NOMO-1 (cell line): ENCODE measurements at regions not wholly inside any gene's neighbourhood (a gene's known extent, or its start where the extent isn't known, plus 50 kb on each side); places are given as distances from the start of the nearest gene placed in this dataset.
A peak's percentile ranks its signal among the peaks of the same experiment; 100 is the strongest.
"Not testable (repeated sequence)": the region's sequence is repeated elsewhere in the genome, so short reads cannot be mapped to it uniquely, and the experiment has no call there.

Source experiments
- DNase-seq, 2 experiments: peaks; one replicate each; lab custom pipeline; 2025; ENCODE audit not compliant: unreplicated experiment in 2 of 2; lab: John Stamatoyannopoulos, UW

- DNase-seq = no peak
Observed at GRCh38 chr4:166153548-166153947, 280.5 kb downstream of the TLL1 start.

- DNase-seq = no peak
Observed at GRCh38 chr4:166162327-166162726, 289.3 kb downstream of the TLL1 start.

GRCh38 chr4:166165829-166166420 is 292.9 kb downstream of the TLL1 start:
- peak; percentile 20 to 61 for DNase-seq

GRCh38 chr4:166169111-166169510 is 296.1 kb downstream of the TLL1 start:
- peak in 1 of 2 experiments; percentile 10 for DNase-seq

- DNase-seq = no peak
Observed at GRCh38 chr4:166172619-166173018, 299.6 kb downstream of the TLL1 start.

GRCh38 chr4:166174717-166175490 is 301.9 kb downstream of the TLL1 start:
- DNase-seq = no peak

- no peak for DNase-seq
Observed at GRCh38 chr4:166182145-166182544, 309.1 kb downstream of the TLL1 start.

GRCh38 chr4:166195101-166195500 is 322.1 kb downstream of the TLL1 start:
- no peak for DNase-seq

GRCh38 chr4:166197166-166197565 is 324.1 kb downstream of the TLL1 start:
- no peak for DNase-seq

- DNase-seq = no peak
Observed at GRCh38 chr4:166198041-166198440, 325.0 kb downstream of the TLL1 start.

- no peak for DNase-seq
Observed at GRCh38 chr4:166198516-166199310, 325.7 kb downstream of the TLL1 start.

- no peak for DNase-seq
Observed at GRCh38 chr4:166202991-166203390, 330.0 kb downstream of the TLL1 start.

GRCh38 chr4:166212326-166212725 is 339.3 kb downstream of the TLL1 start:
- not testable (repeated sequence) for DNase-seq

- DNase-seq = no peak
Observed at GRCh38 chr4:166222271-166222670, 349.2 kb downstream of the TLL1 start.

- DNase-seq = no peak
Observed at GRCh38 chr4:166228112-166228511, 355.1 kb downstream of the TLL1 start.

GRCh38 chr4:166229799-166230198 is 356.8 kb downstream of the TLL1 start:
- no peak for DNase-seq

GRCh38 chr4:166230841-166231240 is 357.8 kb downstream of the TLL1 start:
- DNase-seq = no peak

GRCh38 chr4:166239354-166239753 is 366.3 kb downstream of the TLL1 start:
- DNase-seq = no peak

- DNase-seq = no peak
Observed at GRCh38 chr4:166252487-166253402, 379.7 kb downstream of the TLL1 start.

- no peak for DNase-seq
Observed at GRCh38 chr4:166257276-166257675, 384.2 kb downstream of the TLL1 start.

GRCh38 chr4:166257891-166258290 is 384.9 kb downstream of the TLL1 start:
- DNase-seq = no peak
